WTC11 (cell line): ENCODE measurements at regions not wholly inside any gene's neighbourhood (a gene's known extent, or its start where the extent isn't known, plus 50 kb on each side); places are given as distances from the start of the nearest gene placed in this dataset.
"Not testable (repeated sequence)": the region's sequence is repeated elsewhere in the genome, so short reads cannot be mapped to it uniquely, and the experiment has no call there.

Experiments
- CBFB ChIP-seq: sonication (generic); formaldehyde crosslinking; IDR thresholded peaks from 2 replicates; pipeline ENCODE4 v1.8.1; 2022; ENCODE audit warnings: mild to moderate bottlenecking, low read depth, missing genetic modification reagents
- ESRRA ChIP-seq: sonication (generic); formaldehyde crosslinking; IDR thresholded peaks from 2 replicates; pipeline ENCODE4 v1.8.1; 2022; ENCODE audit warnings: mild to moderate bottlenecking, missing genetic modification reagents, borderline replicate concordance
- FOXJ3 ChIP-seq: sonication (generic); formaldehyde crosslinking; IDR thresholded peaks from 2 replicates; pipeline ENCODE4 v1.9.0; 2021; ENCODE audit warnings: missing genetic modification reagents, mild to moderate bottlenecking, borderline replicate concordance
- MXD4 ChIP-seq: fragments of 250-450 bp; sonication (Bioruptor Pico); IDR thresholded peaks from 2 replicates; pipeline ENCODE4 v1.8.0; 2021; ENCODE audit warnings: mild to moderate bottlenecking, moderate library complexity, borderline replicate concordance
- NFE2L1 ChIP-seq: sonication (generic); formaldehyde crosslinking; IDR thresholded peaks from 2 replicates; pipeline ENCODE4 v1.8.1; 2023; ENCODE audit warnings: missing genetic modification reagents
- NFYB ChIP-seq: sonication (generic); formaldehyde crosslinking; conservative IDR thresholded peaks from 2 replicates; pipeline ENCODE4 v1.8.0; 2022; ENCODE audit warnings: low read depth, missing genetic modification reagents
- SMAD4 ChIP-seq: sonication (generic); formaldehyde crosslinking; IDR thresholded peaks from 2 replicates; pipeline ENCODE4 v1.8.0; 2022; ENCODE audit warnings: mild to moderate bottlenecking, missing genetic modification reagents
- TP53 ChIP-seq: sonication (generic); formaldehyde crosslinking; IDR thresholded peaks from 2 replicates; pipeline ENCODE4 v1.8.1; 2023; ENCODE audit warnings: mild to moderate bottlenecking, missing genetic modification reagents
- ZNF138 ChIP-seq: sonication (generic); formaldehyde crosslinking; conservative IDR thresholded peaks from 2 replicates; pipeline ENCODE4 v1.8.1; 2022; ENCODE audit warnings: mild to moderate bottlenecking, moderate library complexity, missing genetic modification reagents
- TF ChIP-seq, protein P1 (sequence below): sonication (generic); formaldehyde crosslinking; IDR thresholded peaks from 2 replicates; pipeline ENCODE4 v1.8.1; 2023; ENCODE audit warnings: mild to moderate bottlenecking, missing genetic modification reagents, moderate library complexity
- TF ChIP-seq, protein P2 (sequence below): fragments of 200-600 bp; IDR thresholded peaks from 2 replicates; pipeline ENCODE4 v1.8.0; 2022; ENCODE audit warnings: antibody characterized with exemption

DNA sequence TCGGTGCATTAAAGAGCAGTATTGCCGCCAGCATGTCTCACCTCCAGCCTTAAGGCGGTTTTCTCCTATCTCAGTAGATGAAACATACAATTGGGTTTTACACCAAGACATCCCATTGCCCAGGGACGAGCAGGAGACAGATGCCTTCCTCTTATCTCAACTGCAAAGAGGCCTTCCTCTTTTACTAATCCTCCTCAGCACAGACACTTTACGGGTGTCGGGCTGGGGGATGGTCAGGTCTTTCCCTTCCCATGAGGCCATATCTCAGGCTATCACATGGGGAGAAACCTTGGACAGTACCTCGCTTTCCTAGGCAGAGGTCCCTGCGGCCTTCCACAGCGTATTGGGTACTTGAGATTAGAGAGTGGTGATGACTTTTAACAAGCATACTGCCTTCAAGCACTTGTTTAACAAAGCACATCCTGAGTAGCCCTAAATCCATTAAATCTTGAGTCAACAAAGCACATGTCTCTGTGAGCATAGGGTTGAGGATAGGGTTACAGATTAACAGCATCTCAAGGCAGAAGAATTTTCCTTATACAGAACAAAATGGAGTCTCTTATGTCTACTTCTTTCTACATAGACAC lies 60.8 kb upstream of the APBB1IP start:
- TF ChIP-seq, protein P1, sequence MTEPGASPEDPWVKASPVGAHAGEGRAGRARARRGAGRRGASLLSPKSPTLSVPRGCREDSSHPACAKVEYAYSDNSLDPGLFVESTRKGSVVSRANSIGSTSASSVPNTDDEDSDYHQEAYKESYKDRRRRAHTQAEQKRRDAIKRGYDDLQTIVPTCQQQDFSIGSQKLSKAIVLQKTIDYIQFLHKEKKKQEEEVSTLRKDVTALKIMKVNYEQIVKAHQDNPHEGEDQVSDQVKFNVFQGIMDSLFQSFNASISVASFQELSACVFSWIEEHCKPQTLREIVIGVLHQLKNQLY (CRISPR knock-in tag) = not testable (repeated sequence)
- TF ChIP-seq TP53 (CRISPR knock-in tag); ZNF138 (CRISPR knock-in tag); CBFB; FOXJ3 (CRISPR knock-in tag); SMAD4 (CRISPR knock-in tag); NFYB (CRISPR knock-in tag); MXD4 (CRISPR knock-in tag); NFE2L1 (CRISPR knock-in tag); ESRRA: not testable (repeated sequence)
- TF ChIP-seq, protein P2, sequence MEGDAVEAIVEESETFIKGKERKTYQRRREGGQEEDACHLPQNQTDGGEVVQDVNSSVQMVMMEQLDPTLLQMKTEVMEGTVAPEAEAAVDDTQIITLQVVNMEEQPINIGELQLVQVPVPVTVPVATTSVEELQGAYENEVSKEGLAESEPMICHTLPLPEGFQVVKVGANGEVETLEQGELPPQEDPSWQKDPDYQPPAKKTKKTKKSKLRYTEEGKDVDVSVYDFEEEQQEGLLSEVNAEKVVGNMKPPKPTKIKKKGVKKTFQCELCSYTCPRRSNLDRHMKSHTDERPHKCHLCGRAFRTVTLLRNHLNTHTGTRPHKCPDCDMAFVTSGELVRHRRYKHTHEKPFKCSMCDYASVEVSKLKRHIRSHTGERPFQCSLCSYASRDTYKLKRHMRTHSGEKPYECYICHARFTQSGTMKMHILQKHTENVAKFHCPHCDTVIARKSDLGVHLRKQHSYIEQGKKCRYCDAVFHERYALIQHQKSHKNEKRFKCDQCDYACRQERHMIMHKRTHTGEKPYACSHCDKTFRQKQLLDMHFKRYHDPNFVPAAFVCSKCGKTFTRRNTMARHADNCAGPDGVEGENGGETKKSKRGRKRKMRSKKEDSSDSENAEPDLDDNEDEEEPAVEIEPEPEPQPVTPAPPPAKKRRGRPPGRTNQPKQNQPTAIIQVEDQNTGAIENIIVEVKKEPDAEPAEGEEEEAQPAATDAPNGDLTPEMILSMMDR = not testable (repeated sequence)
